Caco-2 (cell line): ENCODE measurements at regions not wholly inside any gene's neighbourhood (a gene's known extent, or its start where the extent isn't known, plus 50 kb on each side); places are given as distances from the start of the nearest gene placed in this dataset.

Experiments
- BruUV-seq: library from RNA; stranded (reverse); fragments of 400-500 nt; replicated peaks from 2 replicates; lab custom pipeline; 2021; lab: Mats Ljungman, UMichigan
- CTCF ChIA-PET: fragments of 300-600 bp; sonication (Branson Sonifier 250); formaldehyde crosslinking; loops from one replicate; lab custom pipeline; 2022; ENCODE audit warnings: antibody characterized with exemption; lab: Charles Lee
- POLR2A ChIA-PET: fragments of 300-600 bp; sonication (Branson Sonifier 250); formaldehyde crosslinking; loops from one replicate; lab custom pipeline; 2022; ENCODE audit warnings: antibody characterized with exemption; lab: Charles Lee
- DNase-seq, 2 experiments: peaks; one replicate each; pipeline versions ENCODE4 v3.0.0 to v3.0.0-alpha.2; 2020 to 2022
- H3K27me3 ChIP-seq: replicated peaks from 2 replicates; pipeline ENCODE4 v1.6.0; 2011; ENCODE audit warnings: low read length; ENCODE audit not compliant: control insufficient read depth, insufficient read depth
- H3K36me3 ChIP-seq: 2 replicates; pipeline ENCODE4 v1.5.1; 2011; ENCODE audit warnings: low read length; ENCODE audit not compliant: control insufficient read depth, insufficient read depth
- H3K4me1 ChIP-seq: fragments of 250-450 bp; sonication (Bioruptor Pico); 2 replicates; pipeline ENCODE4 v1.5.1; 2020; ENCODE audit warnings: mild to moderate bottlenecking
- H3K4me3 ChIP-seq: 2 replicates; pipeline ENCODE4 v1.5.1; 2011; ENCODE audit warnings: low read depth, mild to moderate bottlenecking, control low read depth, low read length
- H3K9me3 ChIP-seq: fragments of 250-450 bp; sonication (Bioruptor Pico); 2 replicates; pipeline ENCODE4 v1.5.1; 2020; ENCODE audit warnings: mild to moderate bottlenecking, moderate library complexity
- H3K27ac Mint-ChIP-seq: one replicate; pipeline ENCODE4 v1.8.0; 2022; ENCODE audit warnings: mixed read lengths; ENCODE audit not compliant: unreplicated experiment
- H3K27me3 Mint-ChIP-seq: one replicate; pipeline ENCODE4 v1.8.0; 2022; ENCODE audit warnings: mixed read lengths; ENCODE audit not compliant: insufficient read depth, unreplicated experiment
- H3K36me3 Mint-ChIP-seq: one replicate; pipeline ENCODE4 v1.8.0; 2022; ENCODE audit warnings: mild to moderate bottlenecking, mixed read lengths; ENCODE audit not compliant: insufficient read depth, unreplicated experiment
- H3K4me1 Mint-ChIP-seq: one replicate; pipeline ENCODE4 v1.8.0; 2022; ENCODE audit warnings: low read depth, mixed read lengths; ENCODE audit not compliant: unreplicated experiment
- H3K4me3 Mint-ChIP-seq: one replicate; pipeline ENCODE4 v1.8.0; 2022; ENCODE audit warnings: mild to moderate bottlenecking, moderate library complexity, mixed read lengths; ENCODE audit not compliant: unreplicated experiment
- H3K9me3 Mint-ChIP-seq: one replicate; pipeline ENCODE4 v1.8.0; 2022; ENCODE audit warnings: mixed read lengths; ENCODE audit not compliant: unreplicated experiment
- CTCF ChIP-seq, 2 experiments: fragments of 200-600 bp in 1 of 2; IDR thresholded peaks; 1 replicate in 1 of 2; 2 replicates in 1 of 2; pipeline versions ENCODE4 v1.5.1 to v1.8.0; 2011 to 2022; ENCODE audit warnings: antibody characterized with exemption in 1 of 2, control low read depth in 1 of 2, inconsistent platforms in 1 of 2, low read depth in 1 of 2, low read length in 1 of 2, mild to moderate bottlenecking in 1 of 2, moderate library complexity in 1 of 2; ENCODE audit not compliant: insufficient read depth in 1 of 2, severe bottlenecking in 1 of 2, unreplicated experiment in 1 of 2
- intact Hi-C: fragments of 100-400 bp; cut with micrococcal nuclease; formaldehyde crosslinking; loops from one replicate; pipeline ENCODE4 v1.10.0; 2022; ENCODE audit not compliant: unreplicated experiment

DNA sequence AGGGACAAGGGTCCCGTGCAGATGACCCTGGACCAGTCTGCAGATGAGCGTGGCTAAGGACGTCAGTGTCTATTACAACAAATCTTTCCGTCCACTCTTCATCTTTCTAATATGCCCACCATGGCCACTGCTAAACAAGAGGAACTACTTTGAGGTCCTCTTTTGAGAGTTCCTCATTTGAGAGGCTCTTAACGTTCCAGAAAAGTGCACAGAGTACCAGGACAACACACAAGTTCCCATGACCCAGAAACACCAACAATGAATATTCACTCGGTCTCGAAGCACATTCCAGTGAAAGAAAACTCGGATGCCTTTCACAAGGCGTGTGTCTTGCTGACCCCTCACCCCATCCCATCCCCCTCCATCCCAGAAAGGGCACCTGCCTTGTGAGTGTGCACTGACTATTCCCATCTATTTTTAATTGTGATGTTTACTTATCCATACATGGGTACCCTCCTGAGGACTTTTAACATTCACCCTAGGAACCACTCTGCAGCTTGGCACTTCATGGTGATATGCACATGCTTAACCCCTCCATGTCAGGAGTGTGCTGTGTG is 157.0 kb downstream of the SHANK2 start:
- H3K27ac Mint-ChIP-seq = no peak overlapping the region
- peaks cover 95% of the 10 kb centered on the region for H3K36me3 Mint-ChIP-seq
- H3K27me3 ChIP-seq = no peaks in the 10 kb centered on the region
- no peaks in the 10 kb centered on the region for H3K9me3 ChIP-seq
- POLR2A ChIA-PET = no interaction called here
- no peaks in the 10 kb centered on the region for H3K4me1 Mint-ChIP-seq
- intact Hi-C loops = no loop called here
- H3K27me3 Mint-ChIP-seq = no peaks in the 10 kb centered on the region
- no peak for DNase-seq
- BruUV-seq = no TSS peak
- H3K36me3 ChIP-seq = peaks cover 11% of the 10 kb centered on the region
- TF ChIP-seq CTCF (IDR thresholded peaks at IDR 0.05; ENCODE audit: insufficient read depth in 1 of 2, low read depth in 1 of 2, low read length in 1 of 2, severe bottlenecking in 1 of 2, unreplicated experiment in 1 of 2) = no peak
- no peaks in the 10 kb centered on the region for H3K9me3 Mint-ChIP-seq
- H3K4me3 Mint-ChIP-seq = no peak overlapping the region
- H3K4me3 ChIP-seq = no peak overlapping the region
- no peaks in the 10 kb centered on the region for H3K4me1 ChIP-seq
- CTCF ChIA-PET = no interaction called here

- Histone ChIP-seq H3K4me3 (no peak overlapping the region), H3K9me3 (no peaks in the 10 kb centered on the region), H3K27me3 (no peaks in the 10 kb centered on the region), H3K4me1 (no peaks in the 10 kb centered on the region), H3K36me3 (peaks cover 11% of the 10 kb centered on the region)
- ChIA-PET CTCF (no interaction called here), POLR2A (no interaction called here)
- H3K27ac Mint-ChIP-seq = no peak overlapping the region
- BruUV-seq = no TSS peak
- DNase-seq = no peak
- H3K4me3 Mint-ChIP-seq = no peak overlapping the region
- intact Hi-C loops = no loop called here
- TF ChIP-seq CTCF (IDR thresholded peaks at IDR 0.05; ENCODE audit: insufficient read depth in 1 of 2, low read depth in 1 of 2, low read length in 1 of 2, severe bottlenecking in 1 of 2, unreplicated experiment in 1 of 2) = no peak
- no peaks in the 10 kb centered on the region for H3K4me1 Mint-ChIP-seq
- no peaks in the 10 kb centered on the region for H3K27me3 Mint-ChIP-seq
- no peaks in the 10 kb centered on the region for H3K9me3 Mint-ChIP-seq
- peaks cover 91% of the 10 kb centered on the region for H3K36me3 Mint-ChIP-seq
Measured at GRCh38 chr11:71094296-71095077, 157.9 kb downstream of the SHANK2 start.

DNA sequence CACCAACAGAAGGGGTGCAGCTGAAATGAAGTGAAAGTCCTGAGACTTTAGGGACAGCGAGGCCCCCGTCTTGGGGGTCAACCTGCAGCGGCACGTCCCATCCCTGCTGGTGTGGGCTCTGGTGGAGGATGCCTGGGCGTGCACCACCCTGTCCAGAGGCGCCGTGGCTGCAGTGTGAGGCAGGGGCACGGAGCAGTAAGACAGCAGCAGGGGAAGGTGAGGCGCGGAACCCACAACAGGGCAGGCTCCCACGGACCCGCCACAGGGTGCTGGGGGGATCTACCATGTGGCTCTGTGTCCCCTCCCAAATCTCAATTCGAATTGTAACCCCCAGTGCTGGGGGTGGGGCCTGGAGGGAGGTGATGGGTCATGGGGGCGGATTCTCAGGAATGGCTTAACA is 158.6 kb downstream of the SHANK2 start:
- no peak overlapping the region for H3K4me3 Mint-ChIP-seq
- no peaks in the 10 kb centered on the region for H3K27me3 Mint-ChIP-seq
- Histone ChIP-seq H3K4me1 (no peaks in the 10 kb centered on the region), H3K27me3 (no peaks in the 10 kb centered on the region), H3K9me3 (no peaks in the 10 kb centered on the region), H3K36me3 (peaks cover 13% of the 10 kb centered on the region), H3K4me3 (no peak overlapping the region)
- no TSS peak for BruUV-seq
- no peak for TF ChIP-seq CTCF (IDR thresholded peaks at IDR 0.05; ENCODE audit: insufficient read depth in 1 of 2, low read depth in 1 of 2, low read length in 1 of 2, severe bottlenecking in 1 of 2, unreplicated experiment in 1 of 2)
- H3K9me3 Mint-ChIP-seq = no peaks in the 10 kb centered on the region
- POLR2A ChIA-PET = no interaction called here
- H3K4me1 Mint-ChIP-seq = no peaks in the 10 kb centered on the region
- H3K36me3 Mint-ChIP-seq = peaks cover 91% of the 10 kb centered on the region
- peak overlapping the region; percentile 15 for H3K27ac Mint-ChIP-seq
- CTCF ChIA-PET = no interaction called here
- no peak for DNase-seq
- intact Hi-C loops = no loop called here
